Uterus (tissue), 3 donors: ENCODE measurements at regions not wholly inside any gene's neighbourhood (a gene's known extent, or its start where the extent isn't known, plus 50 kb on each side); places are given as distances from the start of the nearest gene placed in this dataset.

ENCODE experiments used
- DNase-seq, 2 donors: peaks; one replicate each; pipeline ENCODE4 v3.0.0-alpha.2; 2019 to 2020
- H3K27ac ChIP-seq, 2 donors: fragments of 200-600 bp; sonication (generic); 1 replicate in 1 of 2; 2 replicates in 1 of 2; pipeline ENCODE4 v1.5.1; 2016 to 2018
- H3K27me3 ChIP-seq, 2 donors: fragments of 200-600 bp; sonication (generic); one replicate each; pipeline ENCODE4 v1.5.1; 2018 to 2019; ENCODE audit warnings: control low read depth in 1 of 2
- H3K36me3 ChIP-seq, 2 donors: fragments of 200-600 bp; sonication (generic); one replicate each; pipeline ENCODE4 v1.5.1; 2019; ENCODE audit warnings: control low read depth in 1 of 2
- H3K4me1 ChIP-seq, 2 donors: fragments of 200-600 bp; sonication (generic); one replicate each; pipeline ENCODE4 v1.5.1; 2018 to 2019; ENCODE audit warnings: control low read depth in 1 of 2
- H3K4me3 ChIP-seq, 2 donors: fragments of 200-600 bp; sonication (generic); 1 replicate in 1 of 2; 2 replicates in 1 of 2; pipeline ENCODE4 v1.5.1; 2018 to 2019; ENCODE audit warnings: mild to moderate bottlenecking in 1 of 2
- H3K9me3 ChIP-seq, 2 donors: fragments of 200-600 bp; sonication (generic); one replicate each; pipeline ENCODE4 v1.5.1; 2019; ENCODE audit warnings: control low read depth in 1 of 2
- CTCF ChIP-seq, 4 experiments: fragments of 200-600 bp in 2 of 4; fragments of 450-650 bp in 2 of 4; sonication (generic) in 2 of 4; IDR thresholded peaks; one replicate each; pipeline ENCODE4 v1.5.1; 2016 to 2019; ENCODE audit warnings: antibody characterized with exemption in 4 of 4, mild to moderate bottlenecking in 2 of 4, moderate library complexity in 1 of 4
- POLR2A ChIP-seq, 2 donors: fragments of 450-650 bp; IDR thresholded peaks; one replicate each; pipeline ENCODE4 v1.6.1; 2016; ENCODE audit warnings: antibody characterized with exemption in 2 of 2, mild to moderate bottlenecking in 1 of 2, moderate library complexity in 1 of 2
- intact Hi-C: fragments of 100-400 bp; cut with DNase I; formaldehyde crosslinking; loops from one replicate; pipeline ENCODE4 v1.15.1; 2023; ENCODE audit warnings: low total_unique reads
- donor health status: DM: yes; HTN: yes; CAD: no.

- Histone ChIP-seq H3K27me3 (no peaks in the 10 kb centered on the region), H3K36me3 (no peaks in the 10 kb centered on the region), H3K4me3 (no peak overlapping the region), H3K27ac (no peak overlapping the region), H3K9me3 (no peaks in the 10 kb centered on the region), H3K4me1 (no peaks in the 10 kb centered on the region)
- intact Hi-C loops = no loop called here
- no peak for TF ChIP-seq POLR2A (IDR thresholded peaks at IDR 0.05)
- DNase-seq = no peak
These were observed 55.1 kb upstream of the LAMA2 start for GRCh38 chr6:128827675-128828464.

GRCh38 chr6:128826606-128827005 is 56.3 kb upstream of the LAMA2 start:
- no peaks in the 10 kb centered on the region for H3K4me1 ChIP-seq
- DNase-seq = no peak
- H3K27me3 ChIP-seq = no peaks in the 10 kb centered on the region
- H3K27ac ChIP-seq = no peak overlapping the region
- intact Hi-C loops = no loop called here
- H3K36me3 ChIP-seq = no peaks in the 10 kb centered on the region
- H3K4me3 ChIP-seq = no peak overlapping the region
- TF ChIP-seq CTCF (IDR thresholded peaks at IDR 0.05) = no peak
- no peaks in the 10 kb centered on the region for H3K9me3 ChIP-seq

GRCh38 chr6:128822271-128822670 is 60.7 kb upstream of the LAMA2 start:
- Histone ChIP-seq H3K4me1 (no peaks in the 10 kb centered on the region), H3K36me3 (no peaks in the 10 kb centered on the region), H3K27ac (no peak overlapping the region), H3K9me3 (no peaks in the 10 kb centered on the region), H3K27me3 (no peaks in the 10 kb centered on the region), H3K4me3 (no peak overlapping the region)
- no peak for DNase-seq
- intact Hi-C loops = no loop called here
- TF ChIP-seq CTCF (IDR thresholded peaks at IDR 0.05) = no peak
- TF ChIP-seq POLR2A (IDR thresholded peaks at IDR 0.05) = no peak

GRCh38 chr6:128821116-128821515 is 61.8 kb upstream of the LAMA2 start:
- H3K4me1 ChIP-seq = no peaks in the 10 kb centered on the region
- H3K4me3 ChIP-seq = no peak overlapping the region
- DNase-seq = no peak
- H3K27me3 ChIP-seq = no peaks in the 10 kb centered on the region
- no peaks in the 10 kb centered on the region for H3K9me3 ChIP-seq
- no peak overlapping the region for H3K27ac ChIP-seq
- TF ChIP-seq POLR2A (IDR thresholded peaks at IDR 0.05) (no peak), CTCF (IDR thresholded peaks at IDR 0.05) (no peak)
- H3K36me3 ChIP-seq = no peaks in the 10 kb centered on the region
- intact Hi-C loops = no loop called here

GRCh38 chr6:128808856-128809255 is 74.1 kb upstream of the LAMA2 start:
- no peaks in the 10 kb centered on the region for H3K27me3 ChIP-seq
- intact Hi-C loops = no loop called here
- no peaks in the 10 kb centered on the region for H3K4me1 ChIP-seq
- TF ChIP-seq POLR2A (IDR thresholded peaks at IDR 0.05) (no peak), CTCF (IDR thresholded peaks at IDR 0.05) (no peak)
- DNase-seq = no peak
- H3K9me3 ChIP-seq = no peaks in the 10 kb centered on the region
- H3K36me3 ChIP-seq = no peaks in the 10 kb centered on the region
- no peak overlapping the region for H3K27ac ChIP-seq
- no peak overlapping the region for H3K4me3 ChIP-seq

GRCh38 chr6:128807577-128807976 is 75.4 kb upstream of the LAMA2 start:
- H3K27ac ChIP-seq = no peak overlapping the region
- DNase-seq = no peak
- no peaks in the 10 kb centered on the region for H3K4me1 ChIP-seq
- H3K4me3 ChIP-seq = no peak overlapping the region
- no peaks in the 10 kb centered on the region for H3K36me3 ChIP-seq
- intact Hi-C loops = no loop called here
- H3K27me3 ChIP-seq = no peaks in the 10 kb centered on the region
- TF ChIP-seq CTCF (IDR thresholded peaks at IDR 0.05) (peak in 3 of 4 experiments; percentile 14 to 24 (median 18)), POLR2A (IDR thresholded peaks at IDR 0.05) (no peak)
- no peaks in the 10 kb centered on the region for H3K9me3 ChIP-seq
